ENCODE measurements at regions not wholly inside any gene's neighbourhood (a gene's known extent, or its start where the extent isn't known, plus 50 kb on each side); places are given as distances from the start of the nearest gene placed in this dataset.

DNA sequence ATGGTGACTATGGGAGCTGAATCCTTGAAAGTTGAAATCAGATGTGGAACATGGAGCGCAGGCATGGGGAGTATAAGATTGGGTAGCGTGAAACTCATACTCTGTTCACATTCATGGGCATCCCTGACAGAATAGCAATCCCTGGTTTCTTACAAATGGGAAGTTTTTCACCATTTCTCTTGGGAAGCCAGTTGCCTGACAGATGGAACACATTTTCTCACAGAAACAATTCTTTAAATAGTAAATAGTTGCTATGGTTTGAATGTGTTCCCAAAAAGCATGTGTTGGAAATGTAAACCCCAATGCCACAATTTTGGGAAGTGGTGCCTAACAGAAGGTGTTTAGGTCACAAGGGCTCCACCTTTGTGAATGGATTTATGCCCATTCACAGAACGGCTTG is 262.8 kb upstream of the HS3ST5 start:
- DNase-seq (ENCODE audit: low spot score in 2 of 2): no peak
- no peak for FAIRE-seq

GRCh38 chr6:114600381-114600780 is 257.6 kb upstream of the HS3ST5 start:
- DNase-seq (ENCODE audit: low spot score in 2 of 2) (no peak), FAIRE-seq (no peak)

DNA sequence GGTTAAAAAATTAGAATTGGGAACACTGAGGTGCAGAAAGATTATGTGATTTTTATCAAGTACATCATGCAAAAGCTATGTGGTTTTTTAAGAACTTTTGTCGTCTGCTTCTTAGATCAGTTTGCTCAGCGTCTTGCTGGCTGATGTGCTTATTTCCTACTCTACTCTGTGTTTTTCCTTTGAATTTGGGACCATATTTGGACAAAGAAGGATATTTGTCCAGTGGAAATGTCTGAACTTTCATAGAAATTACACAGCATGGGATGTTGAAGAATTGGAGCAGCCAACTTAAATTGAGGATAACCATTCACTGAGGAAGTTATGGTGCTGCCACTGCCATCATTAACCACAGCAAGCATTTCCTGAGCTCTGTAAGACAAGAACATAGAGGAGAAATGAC is 252.8 kb upstream of the HS3ST5 start:
- DNase-seq (ENCODE audit: low spot score in 2 of 2) (no peak), FAIRE-seq (no peak)

GRCh38 chr6:114595186-114595585 is 252.4 kb upstream of the HS3ST5 start:
- DNase-seq (ENCODE audit: low spot score in 2 of 2): no peak
- no peak for FAIRE-seq

DNA sequence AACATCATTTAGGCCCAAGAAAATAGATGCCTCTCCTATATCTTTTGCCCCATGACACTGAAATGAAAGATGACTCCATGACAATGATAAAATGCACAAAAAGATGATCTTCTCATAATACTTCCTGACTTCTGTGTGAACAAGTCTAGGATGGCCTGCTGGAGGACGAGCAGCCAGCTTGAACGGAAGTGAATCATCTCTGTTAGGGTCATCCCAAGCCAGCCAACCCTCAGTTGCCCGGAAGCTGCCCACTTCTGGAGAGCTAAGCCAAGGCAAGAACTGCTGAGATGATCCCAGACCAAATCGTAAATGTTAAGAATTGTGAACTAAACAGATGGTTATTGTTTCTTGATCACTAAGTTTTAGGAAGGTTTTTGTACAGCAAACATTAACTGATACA is 249.7 kb upstream of the HS3ST5 start:
- FAIRE-seq: no peak
- no peak for DNase-seq (ENCODE audit: low spot score in 2 of 2)

- FAIRE-seq (no peak), DNase-seq (ENCODE audit: low spot score in 2 of 2) (no peak)
Observed at GRCh38 chr6:114588726-114589125, 245.9 kb upstream of the HS3ST5 start.

DNA sequence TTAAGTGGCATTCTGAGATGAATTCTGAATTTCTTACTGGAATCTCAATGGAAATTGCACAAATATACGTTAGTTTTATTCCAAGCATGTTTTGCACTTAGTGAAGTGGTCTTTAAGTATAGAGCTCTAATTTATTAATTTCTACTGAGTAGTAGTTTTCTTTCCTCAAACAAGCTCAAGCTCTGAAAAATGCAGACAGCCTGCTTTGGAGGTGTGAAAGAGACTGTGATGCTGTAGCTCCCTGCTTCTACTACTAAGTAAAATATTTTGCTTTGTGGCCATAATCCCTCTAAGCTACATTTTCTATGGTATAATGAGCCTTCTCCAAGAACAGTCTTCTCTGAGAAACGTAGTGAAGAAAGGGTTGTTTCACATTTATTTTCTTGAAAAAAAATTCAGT is 243.5 kb upstream of the HS3ST5 start:
- DNase-seq (ENCODE audit: low spot score in 2 of 2) (no peak), FAIRE-seq (no peak)

- FAIRE-seq: no peak
- no peak for DNase-seq (ENCODE audit: low spot score in 2 of 2)
Observed at GRCh38 chr6:114581293-114581692, 238.5 kb upstream of the HS3ST5 start.

GRCh38 chr6:114580882-114581281 is 238.1 kb upstream of the HS3ST5 start:
- no peak for DNase-seq (ENCODE audit: low spot score in 2 of 2)
- FAIRE-seq: no peak

DNA sequence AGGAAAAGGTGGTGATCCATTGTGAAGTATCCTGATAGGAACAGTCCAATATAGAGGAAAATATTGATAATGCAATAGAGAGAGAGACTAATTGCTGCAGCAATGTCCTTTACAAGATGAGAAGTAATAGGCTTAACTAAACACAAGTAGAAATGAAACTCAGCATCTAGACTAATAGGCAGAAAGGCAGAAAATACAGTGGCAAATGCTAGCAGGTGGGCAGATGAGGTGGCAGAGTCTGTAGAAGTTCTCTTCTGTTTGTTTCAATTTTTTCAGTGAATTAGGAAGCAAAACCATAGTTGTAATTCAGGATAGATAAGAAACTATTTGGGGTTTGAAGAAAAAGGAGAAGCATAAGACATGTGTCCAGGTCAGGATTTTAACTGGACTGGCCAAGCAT is 236.7 kb upstream of the HS3ST5 start:
- no peak for DNase-seq (ENCODE audit: low spot score in 2 of 2)
- FAIRE-seq: no peak

DNA sequence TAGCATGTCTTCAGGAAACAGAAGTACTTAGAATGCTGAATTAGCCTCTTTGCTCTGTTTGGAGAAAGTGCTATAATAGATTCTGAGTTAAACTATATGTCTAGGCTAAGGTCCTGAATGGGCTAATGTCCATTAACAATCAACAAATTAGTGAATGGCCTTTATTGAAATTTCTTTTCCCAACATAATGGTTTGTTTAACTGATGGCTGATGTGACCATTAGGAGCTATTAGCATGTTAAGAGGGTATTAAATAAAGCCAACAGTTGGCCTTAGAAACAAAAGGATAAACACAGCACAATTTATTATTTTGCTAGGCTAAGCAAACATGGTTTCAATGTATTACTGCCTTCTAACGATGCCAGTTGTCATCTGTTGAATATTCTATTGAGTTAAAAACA is 234.3 kb upstream of the HS3ST5 start:
- FAIRE-seq (no peak), DNase-seq (ENCODE audit: low spot score in 2 of 2) (no peak)

DNA sequence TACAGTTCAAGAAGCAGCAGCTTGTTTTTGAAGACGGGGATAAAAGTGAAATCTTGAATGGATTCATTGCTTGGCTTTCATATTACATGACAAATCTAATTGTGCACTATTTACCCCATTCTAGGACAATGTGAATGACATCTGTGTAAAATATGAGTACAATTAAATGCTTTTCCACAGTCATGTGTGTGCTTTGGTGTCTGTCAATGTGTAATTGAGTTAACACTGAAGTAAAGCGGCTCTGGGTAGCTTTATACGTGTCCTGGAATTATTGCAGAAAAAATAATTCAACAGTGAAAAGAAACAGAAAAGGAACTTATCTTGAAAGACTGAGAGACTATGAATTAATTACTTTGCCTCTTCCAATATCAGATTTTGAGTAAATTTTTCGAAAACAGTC is 233.5 kb upstream of the HS3ST5 start:
- DNase-seq (ENCODE audit: low spot score in 2 of 2) (no peak), FAIRE-seq (no peak)

DNA sequence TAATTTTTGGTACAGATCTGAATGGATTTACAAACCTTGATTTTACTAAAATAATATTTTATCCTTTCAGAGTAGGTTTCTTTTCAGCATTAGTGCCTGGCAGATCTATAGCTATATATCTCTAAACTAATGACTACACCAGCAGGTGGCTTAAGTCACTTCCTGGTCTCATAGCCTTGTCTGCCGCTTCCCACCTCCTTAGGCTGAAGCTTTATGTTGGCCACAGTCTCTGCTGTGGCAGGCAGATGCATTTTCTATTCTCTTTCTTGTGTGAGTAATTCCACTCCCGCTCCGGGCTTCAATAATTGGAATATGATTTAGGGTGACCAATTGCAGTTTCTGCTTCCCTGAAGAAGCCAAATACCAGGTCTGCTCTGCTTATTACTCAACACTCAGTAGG is 226.8 kb upstream of the HS3ST5 start:
- DNase-seq (ENCODE audit: low spot score in 2 of 2): no peak
- FAIRE-seq: no peak

DNA sequence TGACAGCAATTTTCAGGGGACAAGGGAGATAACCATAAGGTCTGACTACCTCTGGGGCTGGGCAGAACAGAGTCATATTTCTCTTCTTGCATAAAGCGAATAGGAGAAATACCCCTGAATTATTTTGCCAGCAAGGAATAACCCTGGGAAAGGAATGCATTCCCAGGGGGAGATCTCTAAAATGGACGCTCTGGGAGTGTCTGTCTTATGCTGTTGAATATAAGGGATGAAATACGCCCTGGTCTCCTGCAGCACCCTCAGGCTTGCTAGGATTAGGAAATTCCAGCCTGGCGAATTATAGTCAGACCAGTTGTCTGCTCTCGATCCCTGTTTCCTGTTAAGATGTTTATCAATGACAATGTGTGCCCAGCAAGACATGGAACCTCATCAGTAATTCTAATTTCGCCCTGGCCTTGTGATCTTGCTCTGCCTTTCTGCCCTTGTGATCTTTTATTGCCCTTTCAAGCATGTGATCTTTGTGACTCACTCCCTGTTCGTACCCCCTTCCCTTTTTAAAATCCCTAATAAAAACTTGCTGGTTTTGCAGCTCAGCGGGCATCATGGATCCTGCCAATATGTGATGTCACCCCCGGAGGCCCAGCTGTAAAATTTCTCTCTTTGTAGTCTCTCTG is 221.6 kb upstream of the HS3ST5 start:
- no peak for FAIRE-seq
- DNase-seq (ENCODE audit: low spot score in 2 of 2): no peak

DNA sequence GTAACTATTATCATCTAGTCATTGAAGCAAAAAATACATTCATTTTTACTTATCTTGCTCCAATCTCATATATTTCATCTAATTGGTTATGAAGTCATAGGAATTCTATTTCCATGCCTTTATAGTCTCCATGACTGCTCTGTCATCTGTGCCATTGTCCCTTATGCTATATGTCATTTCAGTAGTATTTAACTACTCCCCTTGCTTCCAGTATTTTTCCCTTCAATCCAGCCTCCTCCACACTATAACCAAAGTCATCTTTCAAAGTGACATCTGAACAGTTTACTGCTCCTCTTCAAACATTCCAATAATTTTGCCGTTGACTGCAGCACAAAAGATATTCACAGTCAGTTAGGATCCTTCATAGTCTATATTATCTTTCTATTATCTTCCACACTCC is 216.6 kb upstream of the HS3ST5 start:
- FAIRE-seq (no peak), DNase-seq (ENCODE audit: low spot score in 2 of 2) (no peak)

GRCh38 chr6:114558153-114558552 is 215.3 kb upstream of the HS3ST5 start:
- DNase-seq (ENCODE audit: low spot score in 2 of 2): no peak
- no peak for FAIRE-seq

DNA sequence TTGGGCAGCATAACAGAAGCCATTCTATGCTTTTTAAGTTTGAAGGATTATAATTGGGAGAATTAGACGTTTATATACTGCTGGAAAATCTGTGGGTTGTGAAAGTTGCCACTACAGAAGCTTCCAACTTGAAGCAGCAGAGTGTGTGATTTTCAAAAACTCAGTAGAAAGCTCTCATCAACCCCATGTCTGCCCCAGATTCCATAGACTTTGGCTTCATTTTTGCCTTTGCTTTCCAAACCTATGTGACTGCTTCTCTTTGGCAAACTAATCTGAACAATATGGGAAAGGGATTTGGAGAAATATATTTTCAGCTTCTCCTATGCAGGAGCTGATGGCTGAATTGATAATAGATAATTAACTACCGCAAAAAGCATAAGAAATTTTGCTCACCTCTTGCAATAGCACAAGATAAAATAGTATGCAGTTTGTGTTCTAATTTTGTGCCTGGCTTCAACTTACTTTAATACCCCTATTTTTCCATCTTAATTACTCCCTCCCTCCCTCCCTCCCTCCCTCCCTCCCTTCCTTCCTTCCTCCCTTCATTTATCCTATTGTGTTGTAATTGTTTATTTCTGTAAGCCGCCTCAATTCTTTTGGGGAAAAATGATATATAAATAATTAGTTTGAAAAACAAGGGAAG is 214.1 kb upstream of the HS3ST5 start:
- no peak for FAIRE-seq

DNA sequence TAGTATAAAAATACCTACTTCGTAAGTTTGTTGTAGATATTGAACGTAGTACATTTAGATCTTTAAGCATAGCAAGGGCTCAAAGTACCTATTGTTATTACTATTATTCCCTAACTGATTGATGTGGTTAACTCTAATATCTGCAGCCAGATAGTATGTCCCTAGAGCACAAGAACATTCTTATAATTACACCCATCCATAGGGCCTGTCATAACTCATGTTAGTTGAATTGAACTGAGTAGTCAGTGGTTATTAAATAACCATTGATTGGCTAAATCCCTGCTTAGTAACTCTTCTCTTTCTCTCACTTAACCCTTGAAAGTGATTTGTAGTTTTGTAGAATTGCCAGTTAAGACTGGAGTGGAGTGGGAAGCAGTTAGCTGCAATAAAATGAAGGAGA is 207.5 kb upstream of the HS3ST5 start:
- FAIRE-seq (no peak), DNase-seq (ENCODE audit: low spot score in 2 of 2) (no peak)

More for the DNA sequence above, 214.1 kb upstream of the HS3ST5 start:
- no peak for DNase-seq (ENCODE audit: low spot score in 2 of 2)

DNA sequence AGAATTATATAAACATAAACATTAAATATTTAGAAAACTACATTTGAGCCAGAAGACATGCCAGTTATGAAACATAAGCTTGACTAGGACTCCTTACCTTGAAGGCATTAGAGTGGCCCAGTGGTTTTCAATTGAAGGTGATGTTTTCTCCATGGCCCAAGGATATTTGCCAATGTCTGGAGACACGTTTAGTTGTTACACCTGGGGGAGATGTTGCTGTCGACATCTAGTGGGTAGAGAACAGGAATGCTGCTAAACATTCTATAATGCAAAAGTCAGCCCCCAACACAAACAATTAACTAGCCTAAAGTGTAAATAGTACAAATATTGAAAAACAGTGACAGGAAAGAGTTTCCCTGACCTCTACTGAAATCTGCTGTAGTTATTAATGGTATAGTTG is 200.9 kb upstream of the HS3ST5 start:
- DNase-seq (ENCODE audit: low spot score in 2 of 2) (no peak), FAIRE-seq (no peak)

DNA sequence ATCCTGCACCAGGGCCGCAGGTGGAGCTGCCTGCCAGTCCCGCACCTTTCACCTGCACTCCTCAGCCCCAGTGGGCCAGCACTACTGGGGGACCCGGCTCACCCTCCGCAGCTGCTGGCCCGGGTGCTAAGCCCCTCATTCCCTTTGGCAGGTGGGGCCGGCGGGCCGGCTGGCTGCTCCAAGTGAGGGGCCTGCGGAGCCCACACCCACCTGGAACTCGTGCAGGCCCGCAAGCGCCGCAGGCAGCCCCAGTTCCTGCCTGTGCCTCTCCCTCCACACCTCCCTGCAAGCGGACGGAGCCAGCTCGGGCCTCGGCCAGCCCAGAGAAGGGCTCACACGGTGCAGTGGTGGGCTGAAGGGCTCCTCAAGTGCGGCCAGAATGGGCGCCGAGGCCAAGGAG is 199.0 kb upstream of the HS3ST5 start:
- FAIRE-seq (no peak), DNase-seq (ENCODE audit: low spot score in 2 of 2) (no peak)

DNA sequence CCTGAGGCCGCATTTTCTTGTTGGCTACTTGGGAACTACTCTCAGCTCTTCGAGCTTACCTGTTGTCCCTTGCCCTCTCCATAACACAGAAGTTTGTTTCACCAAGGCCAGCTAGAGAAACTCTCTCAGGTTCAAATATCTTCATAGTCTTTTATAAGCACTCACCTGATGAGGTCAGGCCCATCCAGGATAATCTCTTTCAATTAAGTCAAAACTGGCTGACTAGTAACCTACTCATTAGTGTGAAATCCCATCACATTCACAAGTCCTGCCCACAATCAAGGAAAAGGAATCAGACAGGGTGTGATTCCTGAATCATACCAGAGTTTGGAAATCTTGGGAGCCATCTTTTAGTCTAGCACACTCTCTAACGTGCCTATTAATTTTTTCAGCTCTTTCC is 195.2 kb upstream of the HS3ST5 start:
- FAIRE-seq: no peak
- DNase-seq (ENCODE audit: low spot score in 2 of 2): no peak

- DNase-seq (ENCODE audit: low spot score in 2 of 2) (no peak), FAIRE-seq (no peak)
Observed at GRCh38 chr6:114534813-114535212, 192.0 kb upstream of the HS3ST5 start.

DNA sequence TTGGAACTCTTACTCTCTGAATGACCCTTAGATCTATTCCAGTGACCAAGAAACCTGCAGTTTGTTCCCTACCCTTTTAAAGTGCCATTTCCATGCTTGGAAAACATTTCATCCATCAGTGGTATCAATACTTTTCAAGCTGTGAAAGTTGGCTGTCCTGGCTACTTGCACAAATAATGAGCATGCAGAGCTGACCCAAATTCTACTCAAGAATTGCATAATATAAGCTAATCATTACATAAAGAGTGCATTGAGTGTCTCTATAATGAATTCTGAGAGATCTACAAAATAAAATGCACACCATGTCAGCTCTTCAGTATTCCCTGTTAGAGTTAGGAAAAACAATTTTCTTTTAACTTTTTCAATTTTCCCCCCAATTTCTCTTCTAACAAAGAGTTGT is 181.3 kb upstream of the HS3ST5 start:
- FAIRE-seq (no peak), DNase-seq (ENCODE audit: low spot score in 2 of 2) (no peak)

Data from frontal cortex (tissue), 3 donors.